GM19372 (cell line): ENCODE measurements at regions not wholly inside any gene's neighbourhood (a gene's known extent, or its start where the extent isn't known, plus 50 kb on each side); places are given as distances from the start of the nearest gene placed in this dataset.
"Not testable (repeated sequence)": the region's sequence is repeated elsewhere in the genome, so short reads cannot be mapped to it uniquely, and the experiment has no call there.

ENCODE experiments used
- ATAC-seq: cut with Tn5 transposase; IDR thresholded peaks from one replicate; pipeline ENCODE4 v1.9.1; 2021; ENCODE audit warnings: mild to moderate bottlenecking, low read depth, moderate library complexity; ENCODE audit not compliant: unreplicated experiment

GRCh38 chr2:21908712-21909380 lies 785.1 kb downstream of the TDRD15 start:
- ATAC-seq = not testable (repeated sequence)

GRCh38 chr2:21910832-21911507 lies 787.2 kb downstream of the TDRD15 start:
- ATAC-seq = no peak

GRCh38 chr2:21912405-21912804 lies 788.6 kb downstream of the TDRD15 start:
- ATAC-seq = no peak

GRCh38 chr2:21915201-21915600 lies 791.4 kb downstream of the TDRD15 start:
- no peak for ATAC-seq

- ATAC-seq = no peak
Observed at GRCh38 chr2:21916934-21917522, 793.3 kb downstream of the TDRD15 start.

GRCh38 chr2:21920721-21921120 lies 797.0 kb downstream of the TDRD15 start:
- ATAC-seq = no peak

- no peak for ATAC-seq
Observed at GRCh38 chr2:21924640-21925285, 801.0 kb downstream of the TDRD15 start.

- ATAC-seq = no peak
Observed at GRCh38 chr2:21928292-21928691, 804.5 kb downstream of the TDRD15 start.

- no peak for ATAC-seq
Observed at GRCh38 chr2:21930226-21930625, 806.5 kb downstream of the TDRD15 start.

- no peak for ATAC-seq
Observed at GRCh38 chr2:21939967-21940366, 816.2 kb downstream of the TDRD15 start.

GRCh38 chr2:21944536-21944935 lies 820.8 kb downstream of the TDRD15 start:
- ATAC-seq = no peak

- no peak for ATAC-seq
Observed at GRCh38 chr2:21945658-21946057, 821.9 kb downstream of the TDRD15 start.

GRCh38 chr2:21947046-21947445 lies 823.3 kb downstream of the TDRD15 start:
- ATAC-seq = no peak

- ATAC-seq = no peak
Observed at GRCh38 chr2:21966139-21966538, 842.4 kb downstream of the TDRD15 start.

- ATAC-seq = no peak
Observed at GRCh38 chr2:21970971-21971370, 847.2 kb downstream of the TDRD15 start.

- no peak for ATAC-seq
Observed at GRCh38 chr2:21972586-21972985, 848.8 kb downstream of the TDRD15 start.

GRCh38 chr2:21981127-21981526 lies 857.4 kb downstream of the TDRD15 start:
- ATAC-seq = no peak

- no peak for ATAC-seq
Observed at GRCh38 chr2:21993002-21993401, 869.2 kb downstream of the TDRD15 start.

GRCh38 chr2:21996339-21996738 lies 872.6 kb downstream of the TDRD15 start:
- ATAC-seq = no peak

- ATAC-seq = no peak
Observed at GRCh38 chr2:21999522-21999921, 875.8 kb downstream of the TDRD15 start.

- no peak for ATAC-seq
Observed at GRCh38 chr2:22002066-22002465, 878.3 kb downstream of the TDRD15 start.
